ENCODE measurements at regions not wholly inside any gene's neighbourhood (a gene's known extent, or its start where the extent isn't known, plus 50 kb on each side); places are given as distances from the start of the nearest gene placed in this dataset.

DNA sequence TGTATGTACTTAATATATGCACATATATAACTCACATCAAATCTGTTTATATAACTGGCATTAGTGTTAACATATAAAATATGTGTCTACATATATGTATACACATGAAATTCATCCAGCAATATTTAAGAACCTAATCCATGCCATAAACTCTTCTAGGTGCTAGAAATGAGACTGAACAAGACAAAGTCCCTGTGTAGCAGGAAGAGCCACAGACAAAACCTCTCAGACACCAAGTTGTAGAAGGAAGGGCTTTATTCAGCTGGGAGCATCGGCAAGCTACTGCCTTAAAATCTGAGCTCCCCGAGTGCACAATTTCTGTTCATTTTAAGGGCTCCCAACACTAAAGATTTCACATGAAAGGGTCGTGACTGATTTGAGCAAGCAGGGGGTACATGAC is 52.5 kb downstream of the CRPPA start:
- TF ChIP-seq EGR1 (IDR thresholded peaks at IDR 0.05; ENCODE audit: low read depth in 2 of 2) (no peak), TAF1 (conservative IDR thresholded peaks at IDR 0.05) (no peak), JUND (IDR thresholded peaks at IDR 0.05) (no peak), RAD21 (IDR thresholded peaks at IDR 0.05) (no peak), RXRA (IDR thresholded peaks at IDR 0.05) (no peak), FOXA1 (IDR thresholded peaks at IDR 0.05) (no peak), GABPA (IDR thresholded peaks at IDR 0.05 in 1 of 2, conservative IDR thresholded peaks at IDR 0.05 in 1 of 2) (no peak), YY1 (IDR thresholded peaks at IDR 0.05) (no peak)
- TF ChIP-seq, protein P1, sequence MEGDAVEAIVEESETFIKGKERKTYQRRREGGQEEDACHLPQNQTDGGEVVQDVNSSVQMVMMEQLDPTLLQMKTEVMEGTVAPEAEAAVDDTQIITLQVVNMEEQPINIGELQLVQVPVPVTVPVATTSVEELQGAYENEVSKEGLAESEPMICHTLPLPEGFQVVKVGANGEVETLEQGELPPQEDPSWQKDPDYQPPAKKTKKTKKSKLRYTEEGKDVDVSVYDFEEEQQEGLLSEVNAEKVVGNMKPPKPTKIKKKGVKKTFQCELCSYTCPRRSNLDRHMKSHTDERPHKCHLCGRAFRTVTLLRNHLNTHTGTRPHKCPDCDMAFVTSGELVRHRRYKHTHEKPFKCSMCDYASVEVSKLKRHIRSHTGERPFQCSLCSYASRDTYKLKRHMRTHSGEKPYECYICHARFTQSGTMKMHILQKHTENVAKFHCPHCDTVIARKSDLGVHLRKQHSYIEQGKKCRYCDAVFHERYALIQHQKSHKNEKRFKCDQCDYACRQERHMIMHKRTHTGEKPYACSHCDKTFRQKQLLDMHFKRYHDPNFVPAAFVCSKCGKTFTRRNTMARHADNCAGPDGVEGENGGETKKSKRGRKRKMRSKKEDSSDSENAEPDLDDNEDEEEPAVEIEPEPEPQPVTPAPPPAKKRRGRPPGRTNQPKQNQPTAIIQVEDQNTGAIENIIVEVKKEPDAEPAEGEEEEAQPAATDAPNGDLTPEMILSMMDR (IDR thresholded peaks at IDR 0.05; ENCODE audit: low read depth, low read length, missing input control), result no peak
- TF ChIP-seq, protein P2, sequence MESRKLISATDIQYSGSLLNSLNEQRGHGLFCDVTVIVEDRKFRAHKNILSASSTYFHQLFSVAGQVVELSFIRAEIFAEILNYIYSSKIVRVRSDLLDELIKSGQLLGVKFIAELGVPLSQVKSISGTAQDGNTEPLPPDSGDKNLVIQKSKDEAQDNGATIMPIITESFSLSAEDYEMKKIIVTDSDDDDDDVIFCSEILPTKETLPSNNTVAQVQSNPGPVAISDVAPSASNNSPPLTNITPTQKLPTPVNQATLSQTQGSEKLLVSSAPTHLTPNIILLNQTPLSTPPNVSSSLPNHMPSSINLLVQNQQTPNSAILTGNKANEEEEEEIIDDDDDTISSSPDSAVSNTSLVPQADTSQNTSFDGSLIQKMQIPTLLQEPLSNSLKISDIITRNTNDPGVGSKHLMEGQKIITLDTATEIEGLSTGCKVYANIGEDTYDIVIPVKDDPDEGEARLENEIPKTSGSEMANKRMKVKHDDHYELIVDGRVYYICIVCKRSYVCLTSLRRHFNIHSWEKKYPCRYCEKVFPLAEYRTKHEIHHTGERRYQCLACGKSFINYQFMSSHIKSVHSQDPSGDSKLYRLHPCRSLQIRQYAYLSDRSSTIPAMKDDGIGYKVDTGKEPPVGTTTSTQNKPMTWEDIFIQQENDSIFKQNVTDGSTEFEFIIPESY (IDR thresholded peaks at IDR 0.05), result no peak
- TF ChIP-seq, protein P3, sequence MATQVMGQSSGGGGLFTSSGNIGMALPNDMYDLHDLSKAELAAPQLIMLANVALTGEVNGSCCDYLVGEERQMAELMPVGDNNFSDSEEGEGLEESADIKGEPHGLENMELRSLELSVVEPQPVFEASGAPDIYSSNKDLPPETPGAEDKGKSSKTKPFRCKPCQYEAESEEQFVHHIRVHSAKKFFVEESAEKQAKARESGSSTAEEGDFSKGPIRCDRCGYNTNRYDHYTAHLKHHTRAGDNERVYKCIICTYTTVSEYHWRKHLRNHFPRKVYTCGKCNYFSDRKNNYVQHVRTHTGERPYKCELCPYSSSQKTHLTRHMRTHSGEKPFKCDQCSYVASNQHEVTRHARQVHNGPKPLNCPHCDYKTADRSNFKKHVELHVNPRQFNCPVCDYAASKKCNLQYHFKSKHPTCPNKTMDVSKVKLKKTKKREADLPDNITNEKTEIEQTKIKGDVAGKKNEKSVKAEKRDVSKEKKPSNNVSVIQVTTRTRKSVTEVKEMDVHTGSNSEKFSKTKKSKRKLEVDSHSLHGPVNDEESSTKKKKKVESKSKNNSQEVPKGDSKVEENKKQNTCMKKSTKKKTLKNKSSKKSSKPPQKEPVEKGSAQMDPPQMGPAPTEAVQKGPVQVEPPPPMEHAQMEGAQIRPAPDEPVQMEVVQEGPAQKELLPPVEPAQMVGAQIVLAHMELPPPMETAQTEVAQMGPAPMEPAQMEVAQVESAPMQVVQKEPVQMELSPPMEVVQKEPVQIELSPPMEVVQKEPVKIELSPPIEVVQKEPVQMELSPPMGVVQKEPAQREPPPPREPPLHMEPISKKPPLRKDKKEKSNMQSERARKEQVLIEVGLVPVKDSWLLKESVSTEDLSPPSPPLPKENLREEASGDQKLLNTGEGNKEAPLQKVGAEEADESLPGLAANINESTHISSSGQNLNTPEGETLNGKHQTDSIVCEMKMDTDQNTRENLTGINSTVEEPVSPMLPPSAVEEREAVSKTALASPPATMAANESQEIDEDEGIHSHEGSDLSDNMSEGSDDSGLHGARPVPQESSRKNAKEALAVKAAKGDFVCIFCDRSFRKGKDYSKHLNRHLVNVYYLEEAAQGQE (IDR thresholded peaks at IDR 0.05), result no peak
- TF ChIP-seq, protein P4, sequence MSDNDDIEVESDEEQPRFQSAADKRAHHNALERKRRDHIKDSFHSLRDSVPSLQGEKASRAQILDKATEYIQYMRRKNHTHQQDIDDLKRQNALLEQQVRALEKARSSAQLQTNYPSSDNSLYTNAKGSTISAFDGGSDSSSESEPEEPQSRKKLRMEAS (IDR thresholded peaks at IDR 0.05), result no peak

Data from liver (tissue), 3 donors.